ENCODE measurements at regions not wholly inside any gene's neighbourhood (a gene's known extent, or its start where the extent isn't known, plus 50 kb on each side); places are given as distances from the start of the nearest gene placed in this dataset.
A peak's percentile ranks its signal among the peaks of the same experiment; 100 is the strongest.

DNA sequence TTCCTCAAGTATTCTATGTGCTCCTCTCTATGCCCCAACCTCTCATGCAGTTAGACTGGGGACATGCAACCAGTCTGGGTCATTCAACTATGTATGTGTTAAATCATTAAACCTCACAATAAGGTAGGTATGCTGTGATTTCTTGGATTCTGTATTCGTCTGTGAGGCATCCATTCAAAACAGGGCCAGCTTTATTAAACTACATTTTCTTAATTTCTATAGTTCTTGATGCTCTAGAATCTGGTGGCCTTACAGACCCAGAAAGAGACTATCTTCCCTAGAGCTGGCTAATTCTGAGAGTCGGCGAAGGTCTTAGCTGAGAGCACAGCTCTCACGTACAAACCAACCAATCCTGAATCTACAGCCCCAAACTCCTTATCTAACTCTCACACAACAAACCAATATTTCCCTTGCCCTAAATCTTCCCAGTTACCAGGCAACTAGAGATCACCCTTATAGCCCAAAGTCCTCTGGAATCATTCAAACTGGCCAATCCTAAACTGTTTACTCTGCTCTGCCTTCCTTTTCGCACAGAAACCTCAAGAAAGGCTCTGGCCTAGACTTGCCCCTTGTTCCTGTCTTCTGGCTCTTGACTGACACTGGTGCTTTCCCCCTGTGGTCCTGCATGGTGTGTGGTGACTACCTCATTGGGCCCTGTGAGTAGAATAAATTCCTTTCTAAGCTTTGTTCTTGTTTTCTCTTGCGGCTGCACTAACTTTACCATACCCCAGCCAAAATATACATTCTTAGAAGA lies 203.5 kb upstream of the TET2 start:
- DNase-seq (ENCODE audit: low read depth in 4 of 4, low spot score in 1 of 4) = no peak

DNA sequence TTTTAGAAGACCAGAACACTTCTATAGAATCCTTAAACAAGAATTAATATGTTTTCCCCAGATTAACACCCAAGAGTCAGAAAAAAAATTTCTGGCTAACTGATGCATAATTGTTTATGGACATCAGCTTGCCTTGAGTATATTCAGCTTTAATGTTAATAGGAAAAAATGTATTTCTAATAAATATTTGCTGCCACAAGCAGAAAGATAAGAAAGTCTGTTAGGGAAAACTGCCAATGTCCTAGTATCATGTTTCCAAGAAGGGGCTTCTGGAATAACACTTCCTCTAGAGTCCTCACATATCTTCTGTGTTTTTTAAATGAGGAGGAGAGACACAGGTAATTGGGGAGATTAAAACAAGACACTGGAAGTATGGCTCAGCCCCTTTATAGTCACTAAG lies 202.1 kb upstream of the TET2 start:
- no peak for DNase-seq (ENCODE audit: low read depth in 4 of 4, low spot score in 1 of 4)

GRCh38 chr4:104964410-104965175 lies 182.1 kb upstream of the TET2 start:
- DNase-seq (ENCODE audit: low read depth in 4 of 4, low spot score in 1 of 4) = no peak

- peak in 1 of 4 experiments; percentile 13 for DNase-seq (ENCODE audit: low read depth in 4 of 4, low spot score in 1 of 4)
Observed at GRCh38 chr4:104966349-104967033, 180.2 kb upstream of the TET2 start.

DNA sequence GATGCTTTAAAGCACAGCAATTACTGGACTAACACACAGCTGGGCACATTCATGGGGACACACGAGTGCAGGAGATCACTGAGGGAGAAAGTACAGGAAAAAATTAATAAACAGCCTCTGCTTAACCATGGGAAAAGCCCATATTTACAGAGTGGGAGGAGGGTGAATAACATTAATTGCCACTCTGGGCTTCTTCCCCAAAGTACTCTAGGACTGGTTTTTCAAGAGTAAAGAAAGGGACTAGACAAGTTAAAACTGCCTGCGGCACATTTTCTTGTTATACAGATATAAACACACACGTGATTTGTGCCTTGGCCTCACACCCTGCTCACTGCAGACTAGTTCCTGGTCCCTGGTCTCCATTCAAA lies 179.7 kb upstream of the TET2 start:
- DNase-seq (ENCODE audit: low read depth in 4 of 4, low spot score in 1 of 4) = no peak

DNA sequence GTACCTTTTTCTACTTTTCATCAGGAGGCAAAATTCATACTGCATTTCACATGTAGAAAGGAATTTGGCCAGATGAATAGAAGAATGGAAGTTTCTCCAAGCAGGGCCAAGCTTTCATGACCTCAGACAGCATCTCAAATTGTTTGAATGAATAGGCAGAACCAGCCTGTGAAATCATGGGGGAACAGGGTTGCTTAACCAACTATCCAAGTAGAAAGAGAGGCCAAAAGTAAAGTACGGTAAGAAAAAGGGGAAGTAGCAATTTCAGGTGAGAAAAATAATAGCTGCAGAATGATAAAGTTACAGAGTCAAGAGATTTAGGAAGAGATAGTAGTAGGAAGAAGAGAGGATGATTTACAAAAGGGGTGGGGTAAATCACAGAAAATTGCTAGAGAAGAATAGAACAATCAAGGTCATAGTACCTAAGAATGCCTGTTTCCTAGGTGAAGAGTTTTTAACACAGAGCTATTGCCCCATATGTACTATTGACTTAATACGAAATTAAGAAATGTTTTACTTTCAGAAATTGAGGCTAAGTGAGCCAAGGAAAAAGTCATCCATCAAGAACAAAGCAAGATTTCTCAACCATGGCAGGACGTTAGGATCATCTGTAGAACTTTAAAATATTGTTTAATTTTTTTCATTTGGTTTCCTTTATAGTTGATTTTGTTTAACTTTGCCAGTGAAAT lies 177.1 kb upstream of the TET2 start:
- DNase-seq (ENCODE audit: low read depth in 4 of 4, low spot score in 1 of 4) = no peak

GRCh38 chr4:104971462-104971861 lies 175.2 kb upstream of the TET2 start:
- DNase-seq (ENCODE audit: low read depth in 4 of 4, low spot score in 1 of 4) = no peak

DNA sequence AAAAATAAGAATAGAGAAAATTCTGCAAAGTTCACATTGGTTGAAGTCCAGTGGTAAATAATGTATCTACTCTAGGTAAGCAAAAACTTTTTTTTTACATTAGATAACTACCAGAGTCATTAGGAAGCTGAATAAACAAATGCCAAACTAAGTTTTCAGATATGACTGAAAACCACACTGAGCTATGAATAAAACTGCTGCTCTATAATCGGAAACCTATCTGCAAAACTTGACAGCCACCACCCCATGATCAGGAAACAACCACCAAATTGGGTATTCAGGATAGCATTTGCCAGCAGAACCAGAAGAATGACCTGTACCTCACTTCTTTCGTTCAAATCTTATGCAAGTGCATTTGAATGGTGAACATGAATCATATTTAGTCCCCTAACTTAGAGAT lies 173.0 kb upstream of the TET2 start:
- no peak for DNase-seq (ENCODE audit: low read depth in 4 of 4, low spot score in 1 of 4)

DNA sequence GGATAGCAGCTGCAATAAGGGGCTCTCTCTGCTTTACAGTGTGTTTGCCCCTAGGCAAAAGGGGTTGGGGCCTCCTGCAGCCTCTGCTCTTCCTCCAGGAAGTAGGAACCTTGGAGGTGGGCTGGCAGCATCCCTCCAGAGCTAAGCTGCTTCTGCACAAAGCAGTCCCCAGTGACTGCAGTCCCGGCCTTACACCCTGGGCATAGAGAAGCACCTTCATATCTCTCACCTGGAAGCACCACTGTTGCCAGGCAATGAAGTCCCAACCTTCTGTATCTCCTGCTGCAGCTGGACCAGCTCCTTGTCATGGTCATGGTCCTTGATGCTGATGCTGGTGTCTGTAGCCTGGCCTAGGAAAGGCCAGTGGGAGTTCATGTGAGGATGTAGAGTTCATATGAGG lies 171.1 kb upstream of the TET2 start:
- DNase-seq (ENCODE audit: low read depth in 4 of 4, low spot score in 1 of 4) = no peak

- DNase-seq (ENCODE audit: low read depth in 4 of 4, low spot score in 1 of 4) = no peak
Observed at GRCh38 chr4:104976262-104976661, 170.4 kb upstream of the TET2 start.

GRCh38 chr4:104979083-104979760 lies 167.5 kb upstream of the TET2 start:
- DNase-seq (ENCODE audit: low read depth in 4 of 4, low spot score in 1 of 4) = no peak

DNA sequence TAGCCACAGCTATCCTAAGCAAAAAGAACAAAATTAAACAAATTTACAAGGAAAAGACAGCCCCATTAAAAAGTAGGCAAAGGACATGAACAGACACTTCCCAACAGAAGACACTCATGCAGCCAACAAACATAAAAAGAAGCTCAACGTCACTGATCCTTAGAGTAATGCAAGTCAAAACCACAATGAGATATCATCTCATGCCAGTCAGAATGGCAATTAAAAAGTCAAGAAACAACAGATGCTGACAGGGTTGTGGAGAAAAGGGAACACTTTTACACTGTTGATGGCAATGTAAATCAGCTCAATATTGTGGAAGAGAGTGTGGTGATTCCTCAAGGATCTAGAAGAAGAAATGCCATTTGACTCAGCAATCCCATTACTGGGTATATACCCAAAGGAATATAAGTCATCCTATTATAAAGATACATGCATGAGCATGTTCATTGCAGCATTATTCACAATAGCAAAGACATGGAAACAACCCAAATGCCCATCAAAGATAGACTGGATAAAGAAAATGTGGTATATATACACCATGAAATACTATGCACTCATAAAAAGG lies 163.0 kb upstream of the TET2 start:
- DNase-seq (ENCODE audit: low read depth in 4 of 4, low spot score in 1 of 4) = no peak

GRCh38 chr4:104986306-104986705 lies 160.4 kb upstream of the TET2 start:
- DNase-seq (ENCODE audit: low read depth in 4 of 4, low spot score in 1 of 4) = no peak

DNA sequence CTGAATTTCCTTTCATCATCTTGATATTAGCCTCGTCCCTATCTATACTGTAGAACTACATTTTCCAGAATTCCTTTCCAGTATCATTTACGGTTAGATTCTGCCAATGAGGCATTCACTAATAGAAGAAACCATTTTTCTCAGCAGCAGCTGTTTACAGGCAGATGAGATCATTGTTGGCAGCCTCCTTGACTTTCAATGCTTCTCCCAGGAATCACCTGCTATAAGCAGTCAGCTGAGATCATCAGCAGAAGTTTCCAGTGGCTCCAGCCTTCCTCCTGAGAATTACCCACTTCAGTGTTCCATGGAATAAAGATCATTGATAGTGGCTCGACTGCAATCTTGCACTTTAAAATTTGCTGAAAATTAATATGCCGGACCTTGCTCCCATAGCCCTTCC lies 157.3 kb upstream of the TET2 start:
- no peak for DNase-seq (ENCODE audit: low read depth in 4 of 4, low spot score in 1 of 4)

- DNase-seq (ENCODE audit: low read depth in 4 of 4, low spot score in 1 of 4) = no peak
Observed at GRCh38 chr4:105002278-105002677, 144.4 kb upstream of the TET2 start.

GRCh38 chr4:105014234-105014633 lies 132.4 kb upstream of the TET2 start:
- no peak for DNase-seq (ENCODE audit: low read depth in 4 of 4, low spot score in 1 of 4)

GRCh38 chr4:105014635-105015034 lies 132.0 kb upstream of the TET2 start:
- DNase-seq (ENCODE audit: low read depth in 4 of 4, low spot score in 1 of 4) = no peak

DNA sequence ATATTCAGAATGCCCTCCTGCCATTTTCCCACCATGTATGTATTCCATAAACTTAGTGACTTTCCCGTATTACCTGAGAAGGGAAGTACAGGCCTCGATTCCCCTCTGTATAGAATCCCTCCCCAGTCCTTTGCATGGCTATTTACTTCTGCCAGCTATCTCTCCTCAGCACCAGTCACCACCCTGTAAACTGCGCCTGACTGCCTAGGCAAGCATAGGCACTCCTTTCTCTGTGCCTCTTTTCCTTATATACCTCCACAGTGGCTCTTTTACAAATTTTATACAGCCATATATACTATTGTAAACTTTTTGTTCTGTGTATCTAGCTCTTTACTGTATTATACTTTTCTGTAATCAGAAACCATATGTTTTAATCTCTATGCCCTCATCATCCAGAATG lies 130.9 kb upstream of the TET2 start:
- DNase-seq (ENCODE audit: low read depth in 4 of 4, low spot score in 1 of 4) = no peak

DNA sequence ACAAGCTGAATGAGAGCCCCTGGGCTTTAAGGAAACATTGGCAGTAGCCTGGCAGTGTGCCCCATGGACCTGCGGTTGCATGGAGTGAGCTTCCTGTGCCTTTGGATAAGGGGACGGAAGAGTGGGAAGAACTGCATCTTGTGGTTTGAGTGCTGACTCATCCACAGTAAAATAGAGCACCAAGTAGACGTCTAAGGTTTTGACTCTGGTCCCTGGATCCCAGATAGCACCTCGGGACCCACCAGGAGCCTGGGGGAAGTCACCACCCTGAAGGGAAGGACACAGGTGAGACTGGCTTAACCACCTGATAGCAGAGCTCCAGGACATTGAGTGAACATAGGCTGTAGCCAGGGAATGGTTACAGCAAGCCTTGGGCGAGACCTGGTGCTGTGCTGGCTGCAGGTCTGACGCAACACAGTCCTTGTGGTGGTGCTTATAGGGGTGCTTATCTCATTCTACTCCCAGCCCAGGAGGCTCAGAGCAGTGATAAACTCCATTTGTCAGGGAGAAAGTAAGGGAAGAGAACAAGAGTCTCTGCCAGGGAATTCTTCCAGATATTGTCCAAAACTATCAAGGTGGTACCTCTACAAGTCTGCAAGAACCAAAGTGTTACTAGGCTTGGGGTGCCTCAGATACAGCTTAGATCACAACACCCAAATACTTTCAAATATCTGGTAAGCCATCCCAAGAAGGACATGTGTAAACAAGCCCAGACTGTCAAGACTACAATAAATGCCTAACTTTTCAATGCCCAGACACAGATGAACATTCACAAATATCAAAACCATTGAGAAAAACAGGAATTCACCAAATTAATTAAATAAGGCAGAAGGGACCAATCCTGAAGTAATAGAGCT lies 123.6 kb upstream of the TET2 start:
- no peak for DNase-seq (ENCODE audit: low read depth in 4 of 4, low spot score in 1 of 4)

- no peak for DNase-seq (ENCODE audit: low read depth in 4 of 4, low spot score in 1 of 4)
Observed at GRCh38 chr4:105023668-105024055, 123.0 kb upstream of the TET2 start.
